ENCODE measurements at regions not wholly inside any gene's neighbourhood (a gene's known extent, or its start where the extent isn't known, plus 50 kb on each side); places are given as distances from the start of the nearest gene placed in this dataset.

GRCh38 chr12:67437011-67437410, 167.9 kb downstream of the CAND1 start:
- Mint-ChIP-seq H3K27me3 (no peaks in the 10 kb centered on the region), H3K4me3 (no peak overlapping the region), H3K36me3 (no peaks in the 10 kb centered on the region), H3K4me1 (ENCODE audit: unreplicated experiment) (peaks cover 11% of the 10 kb centered on the region), H3K27ac (no peak overlapping the region), H3K9me3 (peaks cover 4% of the 10 kb centered on the region)
- TF ChIP-seq CTCF (conservative IDR thresholded peaks at IDR 0.05), result no peak
- DNase-seq (ENCODE audit: extremely low spot score, unreplicated experiment), result no peak

- Mint-ChIP-seq H3K27ac (no peak overlapping the region), H3K9me3 (peaks cover 8% of the 10 kb centered on the region), H3K36me3 (no peaks in the 10 kb centered on the region), H3K27me3 (no peaks in the 10 kb centered on the region), H3K4me3 (no peak overlapping the region), H3K4me1 (ENCODE audit: unreplicated experiment) (peaks cover 26% of the 10 kb centered on the region)
- TF ChIP-seq CTCF (conservative IDR thresholded peaks at IDR 0.05), result no peak
- DNase-seq (ENCODE audit: extremely low spot score, unreplicated experiment), result no peak
Observed at GRCh38 chr12:67439611-67440010, 170.5 kb downstream of the CAND1 start.

- Mint-ChIP-seq H3K27me3 (no peaks in the 10 kb centered on the region), H3K4me1 (ENCODE audit: unreplicated experiment) (peaks cover 30% of the 10 kb centered on the region), H3K27ac (peak overlapping the region; percentile 68), H3K36me3 (no peaks in the 10 kb centered on the region), H3K9me3 (peaks cover 12% of the 10 kb centered on the region), H3K4me3 (no peak overlapping the region)
- peak; percentile 79 for DNase-seq (ENCODE audit: extremely low spot score, unreplicated experiment)
- peak; percentile 85 for TF ChIP-seq CTCF (conservative IDR thresholded peaks at IDR 0.05)
Observed at GRCh38 chr12:67441736-67442346, 172.7 kb downstream of the CAND1 start.

GRCh38 chr12:67442347-67442841, 173.2 kb downstream of the CAND1 start:
- TF ChIP-seq CTCF (conservative IDR thresholded peaks at IDR 0.05), result no peak
- Mint-ChIP-seq H3K27ac (no peak overlapping the region), H3K27me3 (no peaks in the 10 kb centered on the region), H3K36me3 (no peaks in the 10 kb centered on the region), H3K9me3 (peaks cover 12% of the 10 kb centered on the region), H3K4me1 (ENCODE audit: unreplicated experiment) (peaks cover 30% of the 10 kb centered on the region), H3K4me3 (peak overlapping the region; percentile 30)
- DNase-seq (ENCODE audit: extremely low spot score, unreplicated experiment), result no peak

GRCh38 chr12:67442896-67443295, 173.7 kb downstream of the CAND1 start:
- no peak overlapping the region for H3K27ac Mint-ChIP-seq
- no peaks in the 10 kb centered on the region for H3K36me3 Mint-ChIP-seq
- peaks cover 30% of the 10 kb centered on the region for H3K4me1 Mint-ChIP-seq (ENCODE audit: unreplicated experiment)
- no peaks in the 10 kb centered on the region for H3K27me3 Mint-ChIP-seq
- TF ChIP-seq CTCF (conservative IDR thresholded peaks at IDR 0.05), result no peak
- no peak overlapping the region for H3K4me3 Mint-ChIP-seq
- peaks cover 12% of the 10 kb centered on the region for H3K9me3 Mint-ChIP-seq
- DNase-seq (ENCODE audit: extremely low spot score, unreplicated experiment), result no peak

Measured in type B pancreatic cell (in vitro differentiated cells).